NCI-H2196 (cell line): ENCODE measurements at regions not wholly inside any gene's neighbourhood (a gene's known extent, or its start where the extent isn't known, plus 50 kb on each side); places are given as distances from the start of the nearest gene placed in this dataset.
"Not testable (repeated sequence)": the region's sequence is repeated elsewhere in the genome, so short reads cannot be mapped to it uniquely, and the experiment has no call there.

Source experiments
- DNase-seq: peaks from one replicate; lab custom pipeline; 2025; ENCODE audit not compliant: unreplicated experiment; lab: John Stamatoyannopoulos, UW

DNA sequence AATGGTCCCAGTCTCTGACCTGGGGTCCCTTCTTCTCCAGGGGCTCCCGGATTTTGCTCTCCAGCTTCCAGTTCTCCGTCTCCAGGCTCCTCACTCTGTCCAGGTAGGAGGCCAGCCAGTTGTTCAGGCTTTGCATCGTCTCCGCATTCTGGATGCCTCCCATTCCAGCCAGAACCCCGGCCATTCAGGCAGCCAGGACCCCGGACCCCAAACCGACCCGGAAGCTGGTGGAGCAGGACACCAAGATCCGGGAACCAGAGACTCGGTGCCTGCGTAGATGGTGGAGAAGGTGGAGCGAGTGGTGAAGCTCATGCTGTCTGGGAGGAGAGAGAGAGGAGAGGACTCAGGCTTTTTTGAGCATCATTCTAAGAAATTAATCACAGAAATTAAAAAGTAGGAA is 572.4 kb upstream of the NCAM2 start:
- DNase-seq = no peak

- DNase-seq = no peak
Measured at GRCh38 chr21:20440338-20440737, 557.9 kb upstream of the NCAM2 start.

- peak; percentile 18 for DNase-seq
Measured at GRCh38 chr21:20443558-20444155, 554.6 kb upstream of the NCAM2 start.

DNA sequence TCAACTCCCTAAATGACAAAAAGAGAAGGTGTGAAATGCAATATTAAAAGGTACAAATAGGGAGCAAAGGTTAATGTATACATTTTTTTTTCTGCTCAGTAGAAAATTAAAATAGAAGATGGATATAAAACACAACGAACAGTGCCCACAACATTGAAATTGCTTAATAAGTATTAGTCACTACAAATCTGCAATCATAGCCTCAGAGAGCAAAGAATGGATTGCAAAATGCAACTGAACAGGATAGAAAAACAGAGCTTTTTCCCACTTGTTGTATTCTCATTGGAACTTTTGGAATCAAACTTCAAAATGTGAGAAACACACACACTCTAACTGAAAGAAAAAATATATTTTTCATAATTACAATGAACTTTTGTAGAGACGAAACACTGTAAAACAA is 552.2 kb upstream of the NCAM2 start:
- no peak for DNase-seq

- no peak for DNase-seq
Measured at GRCh38 chr21:20451046-20451445, 547.2 kb upstream of the NCAM2 start.

DNA sequence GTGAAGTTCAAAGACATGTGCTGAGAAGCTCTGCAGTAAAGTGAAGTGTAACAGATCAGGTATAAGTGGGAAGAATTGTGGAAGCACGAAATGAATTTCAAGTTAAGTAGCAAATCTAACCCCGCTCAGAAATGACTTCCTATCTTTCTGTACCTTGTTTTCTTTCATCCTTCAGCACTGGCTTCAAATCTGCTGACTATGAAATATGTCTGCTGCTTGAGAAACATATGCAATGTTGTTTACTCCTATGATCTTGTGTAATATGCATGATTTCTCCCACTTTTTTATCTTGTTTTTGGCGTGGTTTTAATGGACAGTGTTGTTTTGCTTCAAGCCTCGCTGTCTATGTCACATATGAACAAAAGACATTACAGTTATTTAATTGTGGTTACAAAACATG is 545.3 kb upstream of the NCAM2 start:
- no peak for DNase-seq

GRCh38 chr21:20459838-20460237 is 538.4 kb upstream of the NCAM2 start:
- DNase-seq = no peak

DNA sequence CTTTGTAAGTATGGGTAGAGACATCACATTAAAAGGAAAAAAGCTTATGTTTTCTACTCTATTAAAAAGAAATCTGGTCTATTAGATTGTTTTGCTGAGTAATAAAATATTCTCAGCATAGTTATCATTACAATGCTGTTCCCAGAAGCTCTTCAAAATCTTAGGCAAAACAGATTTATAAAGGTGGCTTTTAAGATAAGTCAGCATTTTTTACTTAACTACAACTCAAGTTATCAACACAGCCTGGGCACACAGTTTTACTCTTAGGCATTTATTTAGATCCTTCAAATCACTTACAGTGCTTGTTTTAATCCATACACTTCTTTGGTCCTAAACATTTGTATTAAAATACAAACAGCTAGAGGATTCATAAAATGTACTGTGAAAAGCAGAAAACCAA is 534.8 kb upstream of the NCAM2 start:
- DNase-seq = no peak

GRCh38 chr21:20469361-20469760 is 528.8 kb upstream of the NCAM2 start:
- DNase-seq = no peak

- no peak for DNase-seq
Measured at GRCh38 chr21:20486303-20486702, 511.9 kb upstream of the NCAM2 start.

- DNase-seq = not testable (repeated sequence)
Measured at GRCh38 chr21:20502915-20503314, 495.3 kb upstream of the NCAM2 start.

DNA sequence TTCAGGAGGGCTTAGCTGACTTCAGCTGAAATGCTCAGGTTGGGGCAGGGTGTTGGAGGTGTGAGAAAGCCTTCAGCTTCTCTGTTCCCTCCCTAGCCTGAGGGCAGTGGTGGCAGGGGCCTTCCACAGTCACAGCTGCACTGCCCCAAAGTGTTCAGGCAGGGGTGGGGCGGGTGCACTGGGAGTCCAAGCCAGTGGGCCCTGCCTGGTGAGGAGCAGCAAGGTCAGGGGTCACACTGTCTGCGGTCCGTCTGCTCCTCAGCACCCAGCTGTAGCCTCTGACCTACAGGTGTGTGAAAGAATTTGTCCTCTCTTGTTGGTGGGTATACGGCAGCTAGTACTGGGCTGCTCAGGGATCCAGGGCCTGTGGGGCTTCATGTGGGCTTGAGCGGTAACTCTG is 490.4 kb upstream of the NCAM2 start:
- DNase-seq = no peak

- no peak for DNase-seq
Measured at GRCh38 chr21:20511216-20511880, 486.9 kb upstream of the NCAM2 start.

GRCh38 chr21:20515446-20515845 is 482.8 kb upstream of the NCAM2 start:
- DNase-seq = no peak

DNA sequence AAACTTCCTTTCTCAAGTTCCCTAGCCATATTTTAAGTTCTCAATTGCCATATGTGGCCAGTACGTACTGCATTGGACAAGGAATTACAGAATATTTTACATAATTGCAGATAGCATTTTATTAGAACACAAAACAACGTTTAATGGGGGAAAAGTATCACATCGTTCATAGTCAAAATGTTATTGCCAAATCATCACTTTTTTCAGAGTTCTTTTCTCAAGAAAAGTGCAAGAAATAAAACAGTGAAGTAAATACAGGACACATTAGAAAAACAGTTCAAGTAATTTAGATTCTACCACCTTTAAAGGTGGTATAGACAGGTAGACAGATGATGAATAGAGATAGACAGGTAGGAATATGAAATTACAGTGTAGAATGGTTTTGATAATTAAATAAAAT is 479.1 kb upstream of the NCAM2 start:
- no peak for DNase-seq

DNA sequence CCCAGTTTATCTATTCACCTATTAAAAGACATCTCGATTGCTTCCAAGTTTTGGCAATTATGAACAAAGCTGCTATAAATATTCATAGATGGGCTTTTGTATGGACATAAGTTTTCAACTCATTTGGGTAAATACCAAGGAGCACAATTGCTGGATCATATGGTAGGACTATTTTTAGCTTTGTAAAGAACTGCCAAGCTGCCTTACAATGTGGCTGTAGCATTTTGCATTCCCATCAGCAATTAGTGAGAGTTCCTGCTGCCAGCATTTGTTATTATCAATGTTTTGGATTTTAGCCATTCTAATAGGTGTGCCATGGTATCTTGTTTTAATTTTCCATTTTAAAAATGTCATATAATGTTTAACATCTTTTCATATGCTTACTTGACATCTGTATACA is 475.6 kb upstream of the NCAM2 start:
- DNase-seq = no peak

DNA sequence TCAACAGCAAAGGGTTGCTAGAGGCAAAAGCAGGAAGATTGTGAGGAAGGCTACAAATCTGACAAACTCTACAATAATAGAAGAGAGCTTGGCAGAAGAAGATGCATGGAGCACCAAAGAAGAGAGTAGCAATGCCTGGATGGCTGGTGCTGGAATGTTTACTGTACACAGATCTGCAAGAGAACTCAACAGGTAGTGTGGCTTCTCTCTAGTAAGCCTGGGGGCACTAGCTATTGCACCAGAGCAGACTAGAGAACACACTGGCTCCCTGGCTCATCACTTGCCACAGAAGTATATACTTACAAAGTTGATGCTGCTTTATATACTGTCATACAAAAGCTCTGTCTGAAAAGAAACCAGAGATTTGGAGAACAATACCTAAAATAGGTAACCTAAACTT is 475.0 kb upstream of the NCAM2 start:
- no peak for DNase-seq

DNA sequence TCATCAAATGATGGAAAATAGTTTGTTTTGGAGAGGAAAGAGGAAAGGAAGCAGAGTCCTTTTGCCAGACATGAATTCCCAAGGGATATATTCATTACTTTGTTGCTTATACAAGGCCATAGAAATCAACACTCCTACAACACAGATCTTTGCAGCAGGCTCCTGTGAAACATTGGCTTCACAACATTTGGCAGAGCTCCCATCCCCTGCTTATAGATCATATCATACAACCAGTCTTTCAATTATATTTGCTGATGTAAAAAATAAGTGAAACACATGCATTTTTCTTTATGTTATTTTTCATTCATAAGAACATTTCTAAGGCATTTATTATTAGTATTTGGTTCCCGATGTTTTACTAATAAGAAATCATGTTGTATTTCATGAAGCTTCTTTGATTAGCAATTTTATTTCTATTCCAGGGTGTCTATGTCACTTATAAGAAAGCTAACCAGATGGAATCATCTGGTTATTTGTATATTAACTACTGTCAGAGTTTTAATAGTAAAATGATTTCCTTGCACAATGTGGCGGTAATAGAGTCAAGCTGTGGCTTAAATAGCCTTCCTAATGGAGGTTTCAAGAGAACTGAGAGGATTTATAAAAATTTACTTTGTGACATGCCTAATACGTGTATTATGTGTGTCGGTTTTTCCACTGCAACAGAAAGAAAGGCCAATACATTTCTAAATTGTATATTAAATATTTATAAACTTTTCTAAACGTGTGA is 470.3 kb upstream of the NCAM2 start:
- DNase-seq = no peak

DNA sequence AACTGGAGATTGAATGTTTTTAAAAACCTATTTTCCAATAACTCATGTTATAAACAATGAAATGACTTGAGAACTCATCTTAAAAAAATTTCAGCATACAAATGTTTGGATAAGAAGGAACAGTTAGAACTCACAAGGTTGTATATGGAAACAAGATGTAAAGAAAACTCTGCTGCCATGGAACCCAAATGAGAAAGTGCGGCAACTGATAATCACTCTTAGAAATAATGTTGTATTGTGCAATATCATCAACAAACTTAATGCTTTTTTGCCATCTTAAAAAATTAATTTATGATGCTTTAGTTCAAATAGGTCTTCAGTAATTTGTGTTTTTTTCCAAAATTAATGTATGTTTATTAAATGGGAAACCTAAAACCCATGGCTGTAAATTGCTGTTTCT is 461.1 kb upstream of the NCAM2 start:
- DNase-seq = no peak

- no peak for DNase-seq
Measured at GRCh38 chr21:20538039-20538658, 460.1 kb upstream of the NCAM2 start.

GRCh38 chr21:20545454-20545853 is 452.8 kb upstream of the NCAM2 start:
- DNase-seq = no peak

- DNase-seq = no peak
Measured at GRCh38 chr21:20551939-20552338, 446.3 kb upstream of the NCAM2 start.
